HCT116 (cell line): ENCODE measurements at regions not wholly inside any gene's neighbourhood (a gene's known extent, or its start where the extent isn't known, plus 50 kb on each side); places are given as distances from the start of the nearest gene placed in this dataset.

ENCODE experiments used
- ATAC-seq: fragments of 200-7000 bp; cut with Tn5 transposase; 2 replicates; pipeline ENCODE4 v1.9.1; 2020; ENCODE audit warnings: mild to moderate bottlenecking, moderate library complexity
- BruUV-seq: library from RNA; stranded (reverse); fragments of 400-500 nt; replicated peaks from 2 replicates; lab custom pipeline; 2021; lab: Mats Ljungman, UMichigan
- CTCF ChIA-PET: fragments of 300-600 bp; sonication (Branson Sonifier 250); formaldehyde crosslinking; loops from one replicate; lab custom pipeline; 2021; ENCODE audit warnings: antibody characterized with exemption; lab: Charles Lee
- POLR2A ChIA-PET: fragments of 300-600, 350-600 bp; sonication (Branson Sonifier 250); formaldehyde crosslinking; loops from one replicate; lab custom pipeline; 2021; ENCODE audit warnings: antibody characterized with exemption; lab: Charles Lee
- RAD21 ChIA-PET, 2 experiments: fragments of 300-600 bp; sonication (Branson Sonifier 250); formaldehyde crosslinking; loops; one replicate each; lab custom pipeline; 2023; ENCODE audit warnings: low total read pairs in 2 of 2; ENCODE audit not compliant: uncharacterized antibody in 2 of 2, unreplicated experiment in 2 of 2, low non-redundant PET in 1 of 2; lab: Charles Lee
- DNase-seq: peaks from one replicate; pipeline ENCODE4 v3.0.0-alpha.2; 2010; ENCODE audit warnings: low read depth, low spot score
- H2AFZ ChIP-seq: fragments of 200-600 bp; shearing (Covaris generic), sonication (generic); 2 replicates; pipeline ENCODE4 v1.6.1; 2017; ENCODE audit warnings: low read depth, mixed run types, mixed read lengths, antibody characterized with exemption, low read length; ENCODE audit not compliant: poor library complexity, severe bottlenecking
- H3K27ac ChIP-seq: 2 replicates; pipeline ENCODE4 v1.5.1; 2012; ENCODE audit warnings: low read depth, low read length
- H3K27me3 ChIP-seq: fragments of 200-600 bp; sonication (generic); 2 replicates; pipeline ENCODE4 v1.6.1; 2016; ENCODE audit warnings: mixed run types, low read length, mixed read lengths; ENCODE audit not compliant: insufficient read depth
- H3K36me3 ChIP-seq, 2 experiments: fragments of 200-500 bp in 1 of 2; fragments of 200-600 bp in 1 of 2; sonication (Bioruptor generic) in 1 of 2; sonication (generic) in 1 of 2; 2 replicates each; pipeline versions ENCODE4 v1.5.1 to v1.6.1; 2014 to 2016; ENCODE audit warnings: low read length in 2 of 2, inconsistent platforms in 1 of 2, mixed read lengths in 1 of 2, mixed run types in 1 of 2; ENCODE audit not compliant: insufficient read depth in 2 of 2, control insufficient read depth in 1 of 2
- H3K4me1 ChIP-seq, 2 experiments: fragments of 200-600 bp in 1 of 2; sonication (generic) in 1 of 2; 2 replicates each; pipeline versions ENCODE4 v1.5.1 to v1.6.1; 2012 to 2017; ENCODE audit warnings: low read length in 2 of 2, inconsistent platforms in 1 of 2, mild to moderate bottlenecking in 1 of 2, mixed read lengths in 1 of 2, mixed run types in 1 of 2, moderate library complexity in 1 of 2; ENCODE audit not compliant: insufficient read depth in 2 of 2, control insufficient read depth in 1 of 2
- H3K4me2 ChIP-seq: fragments of 200-600 bp; sonication (generic); 2 replicates; pipeline ENCODE4 v1.6.1; 2017; ENCODE audit warnings: mixed run types, low read length, mixed read lengths
- H3K4me3 ChIP-seq, 2 experiments: fragments of 200-600 bp in 1 of 2; sonication (generic) in 1 of 2; replicated peaks in 1 of 2; 2 replicates each; pipeline ENCODE4 v1.5.1; 2011 to 2016; ENCODE audit warnings: low read length in 2 of 2, control low read depth in 1 of 2, low read depth in 1 of 2, mild to moderate bottlenecking in 1 of 2, mixed read lengths in 1 of 2, mixed run types in 1 of 2
- H3K79me2 ChIP-seq: fragments of 200-600 bp; sonication (generic); 2 replicates; pipeline ENCODE4 v1.6.1; 2017; ENCODE audit warnings: mild to moderate bottlenecking, mixed run types, low read length, moderate library complexity, mixed read lengths; ENCODE audit not compliant: insufficient read depth
- H3K9ac ChIP-seq: fragments of 200-600 bp; sonication (generic); 2 replicates; pipeline ENCODE4 v1.6.1; 2016; ENCODE audit warnings: low read length, mixed read lengths
- H3K9me2 ChIP-seq: fragments of 200-600 bp; sonication (generic), shearing (Covaris generic); 2 replicates; pipeline ENCODE4 v1.6.1; 2017; ENCODE audit warnings: mixed run types, mild to moderate bottlenecking, moderate library complexity; ENCODE audit not compliant: insufficient read depth
- H3K9me3 ChIP-seq, 2 experiments: fragments of 200-500 bp in 1 of 2; fragments of 200-600 bp in 1 of 2; sonication (Bioruptor generic) in 1 of 2; sonication (generic) in 1 of 2; 2 replicates each; pipeline ENCODE4 v1.6.1; 2014 to 2017; ENCODE audit warnings: low read length in 2 of 2, mixed read lengths in 2 of 2, inconsistent platforms in 1 of 2, low read depth in 1 of 2, mild to moderate bottlenecking in 1 of 2, mixed run types in 1 of 2, moderate library complexity in 1 of 2; ENCODE audit not compliant: control insufficient read depth in 1 of 2, insufficient read depth in 1 of 2
- H4K20me1 ChIP-seq: fragments of 200-600 bp; sonication (generic), shearing (Covaris generic); 2 replicates; pipeline ENCODE4 v1.6.1; 2017; ENCODE audit warnings: mixed run types, mild to moderate bottlenecking, moderate library complexity; ENCODE audit not compliant: insufficient read depth
- CBX3 ChIP-seq: IDR thresholded peaks from 2 replicates; pipeline ENCODE4 v1.6.1; 2012; ENCODE audit warnings: low read depth
- CEBPB ChIP-seq: IDR thresholded peaks from 2 replicates; pipeline ENCODE4 v1.6.1; 2012; ENCODE audit warnings: low read depth
- EGR1 ChIP-seq: IDR thresholded peaks from 2 replicates; pipeline ENCODE4 v1.6.1; 2012; ENCODE audit warnings: low read depth
- EZH2phosphoT487 ChIP-seq: fragments of 200-600 bp; IDR thresholded peaks from 2 replicates; pipeline ENCODE4 v1.6.1; 2018; ENCODE audit warnings: antibody characterized with exemption, borderline replicate concordance
- JUND ChIP-seq: IDR thresholded peaks from 2 replicates; pipeline ENCODE4 v1.6.1; 2012
- POLR2A ChIP-seq: IDR thresholded peaks from 2 replicates; pipeline ENCODE4 v1.7.0; 2011; ENCODE audit warnings: borderline replicate concordance; ENCODE audit not compliant: insufficient read depth, insufficient read length; ENCODE audit errors: extremely low read depth
- RAD21 ChIP-seq: IDR thresholded peaks from 2 replicates; pipeline ENCODE4 v1.6.1; 2012; ENCODE audit warnings: low read depth, mild to moderate bottlenecking
- SIN3A ChIP-seq: IDR thresholded peaks from 2 replicates; pipeline ENCODE4 v1.6.1; 2012; ENCODE audit warnings: low read depth
- SP1 ChIP-seq: IDR thresholded peaks from 2 replicates; pipeline ENCODE4 v1.6.1; 2012; ENCODE audit warnings: low read depth
- SRF ChIP-seq: IDR thresholded peaks from 2 replicates; pipeline ENCODE4 v1.6.1; 2012; ENCODE audit warnings: low read depth
- TCF7L2 ChIP-seq: IDR thresholded peaks from 2 replicates; pipeline ENCODE4 v1.7.0; 2011; ENCODE audit warnings: borderline replicate concordance, inconsistent platforms; ENCODE audit not compliant: insufficient read depth, insufficient read length; ENCODE audit errors: extremely low read depth
- YY1 ChIP-seq: IDR thresholded peaks from 2 replicates; pipeline ENCODE4 v1.6.1; 2011; ENCODE audit warnings: low read length, low read depth, moderate library complexity, mild to moderate bottlenecking; ENCODE audit not compliant: insufficient replicate concordance; ENCODE audit errors: extremely low read depth
- ZNF274 ChIP-seq: fragments of 200-500 bp; sonication (Bioruptor generic); IDR thresholded peaks from 2 replicates; pipeline ENCODE4 v1.6.1; 2014; ENCODE audit warnings: mild to moderate bottlenecking, low read depth, low read length, inconsistent platforms
- intact Hi-C: fragments of 100-400 bp; cut with micrococcal nuclease; formaldehyde crosslinking; loops from 2 replicates; pipeline ENCODE4 v1.10.0; 2022
- TF ChIP-seq, protein P1 (sequence below): IDR thresholded peaks from 2 replicates; pipeline ENCODE4 v1.6.1; 2011; ENCODE audit warnings: mild to moderate bottlenecking, low read length, moderate library complexity; ENCODE audit not compliant: insufficient replicate concordance; ENCODE audit errors: extremely low read depth
- TF ChIP-seq, protein P2 (sequence below): IDR thresholded peaks from 2 replicates; pipeline ENCODE4 v1.6.1; 2012

DNA sequence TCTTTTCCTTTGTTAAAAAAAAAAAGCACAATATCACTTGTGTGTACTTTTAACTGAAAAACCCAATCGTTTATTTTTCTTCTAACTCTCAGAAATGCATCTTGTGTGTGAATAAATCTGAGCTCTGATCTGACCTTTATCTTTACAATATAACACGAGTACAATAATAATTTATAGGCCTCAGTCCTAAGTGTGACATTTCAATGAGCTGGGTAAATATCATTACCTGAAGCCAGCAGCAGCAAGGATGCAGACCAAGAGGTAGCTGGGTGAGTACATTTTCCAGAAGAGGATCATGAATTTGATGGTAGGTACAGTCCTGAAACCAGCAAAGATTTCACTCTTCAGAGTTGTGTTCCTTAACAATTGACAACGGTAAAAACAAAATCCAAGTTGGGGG is 264.0 kb upstream of the KIF2A start:
- no peak overlapping the region for H3K9ac ChIP-seq
- intact Hi-C loops: no loop called here
- no peaks in the 10 kb centered on the region for H3K9me2 ChIP-seq
- ChIA-PET CTCF (no interaction called here), RAD21 (no interaction called here), POLR2A (no interaction called here)
- peaks cover 82% of the 10 kb centered on the region for H3K27me3 ChIP-seq
- no peak overlapping the region for H3K4me3 ChIP-seq
- no TSS peak for BruUV-seq
- H3K9me3 ChIP-seq: no peaks in the 10 kb centered on the region
- no peak for DNase-seq
- H4K20me1 ChIP-seq: no peaks in the 10 kb centered on the region
- H3K4me2 ChIP-seq: no peak overlapping the region
- H2AFZ ChIP-seq: no peak overlapping the region
- H3K27ac ChIP-seq: no peak overlapping the region
- TF ChIP-seq CEBPB (no peak), RAD21 (no peak), POLR2A (no peak), EGR1 (no peak)
- no peaks in the 10 kb centered on the region for H3K4me1 ChIP-seq
- ATAC-seq: no peak
- H3K36me3 ChIP-seq: no peaks in the 10 kb centered on the region
- no peaks in the 10 kb centered on the region for H3K79me2 ChIP-seq

DNA sequence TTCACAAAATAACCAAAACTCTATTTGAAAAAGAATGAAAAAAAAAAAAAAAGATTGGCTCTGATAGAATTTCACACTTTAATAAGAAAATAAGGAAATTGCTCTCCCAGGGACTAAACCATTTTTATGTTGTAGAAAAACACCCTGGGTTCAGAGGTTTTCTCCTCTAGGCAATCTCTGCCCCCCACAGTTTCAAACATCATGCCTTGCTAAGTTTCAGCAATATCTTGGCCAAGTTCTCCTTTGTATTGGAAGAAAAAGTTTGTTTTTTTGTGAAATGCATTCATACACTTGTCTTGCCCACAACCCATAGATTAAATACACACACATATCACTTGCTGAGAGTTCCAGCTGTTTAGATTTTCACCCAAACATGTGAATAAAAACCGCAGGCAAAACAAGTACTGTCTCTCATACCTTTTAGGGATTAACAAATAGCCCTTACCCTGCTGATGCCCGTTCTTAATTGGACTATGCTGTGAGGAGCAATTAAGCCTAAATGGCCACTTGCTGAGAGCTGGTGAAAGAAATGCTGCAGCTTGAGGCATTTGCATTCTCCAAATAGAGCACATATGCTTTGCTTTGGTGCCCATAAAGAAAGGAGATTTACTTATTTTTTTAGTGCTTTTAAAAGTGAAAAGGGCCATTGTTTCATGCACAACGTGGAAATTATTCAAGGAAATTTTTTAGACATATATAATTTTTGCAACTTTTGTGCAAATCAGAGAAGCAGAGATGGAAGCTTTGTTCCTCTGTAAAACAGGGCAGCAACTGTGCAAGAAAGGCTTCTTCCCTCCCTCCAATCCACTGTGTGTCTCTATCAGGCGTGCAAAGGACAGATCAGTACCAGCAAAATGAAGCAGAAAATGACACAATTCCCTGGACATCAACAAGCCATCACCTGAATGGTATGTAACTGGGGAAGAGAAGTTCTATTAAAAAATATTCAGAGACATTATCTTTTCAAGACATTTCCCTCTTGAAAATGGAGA is 262.4 kb upstream of the KIF2A start:
- Histone ChIP-seq H3K27ac (no peak overlapping the region), H3K36me3 (no peaks in the 10 kb centered on the region), H3K9ac (no peak overlapping the region), H3K4me1 (no peaks in the 10 kb centered on the region), H3K79me2 (no peaks in the 10 kb centered on the region), H3K27me3 (peaks cover 82% of the 10 kb centered on the region), H3K4me3 (no peak overlapping the region), H2AFZ (no peak overlapping the region), H3K4me2 (no peak overlapping the region), H3K9me2 (no peaks in the 10 kb centered on the region), H4K20me1 (no peaks in the 10 kb centered on the region), H3K9me3 (no peaks in the 10 kb centered on the region)
- RAD21 ChIA-PET: no interaction called here
- no peak for ATAC-seq
- intact Hi-C loops: no loop called here
- TF ChIP-seq CEBPB (no peak), ZNF274 (no peak), SRF (no peak), TCF7L2 (no peak), YY1 (no peak), SP1 (no peak), JUND (no peak), EZH2phosphoT487 (no peak), RAD21 (no peak), POLR2A (no peak), SIN3A (no peak), CBX3 (no peak)
- TF ChIP-seq, protein P1, sequence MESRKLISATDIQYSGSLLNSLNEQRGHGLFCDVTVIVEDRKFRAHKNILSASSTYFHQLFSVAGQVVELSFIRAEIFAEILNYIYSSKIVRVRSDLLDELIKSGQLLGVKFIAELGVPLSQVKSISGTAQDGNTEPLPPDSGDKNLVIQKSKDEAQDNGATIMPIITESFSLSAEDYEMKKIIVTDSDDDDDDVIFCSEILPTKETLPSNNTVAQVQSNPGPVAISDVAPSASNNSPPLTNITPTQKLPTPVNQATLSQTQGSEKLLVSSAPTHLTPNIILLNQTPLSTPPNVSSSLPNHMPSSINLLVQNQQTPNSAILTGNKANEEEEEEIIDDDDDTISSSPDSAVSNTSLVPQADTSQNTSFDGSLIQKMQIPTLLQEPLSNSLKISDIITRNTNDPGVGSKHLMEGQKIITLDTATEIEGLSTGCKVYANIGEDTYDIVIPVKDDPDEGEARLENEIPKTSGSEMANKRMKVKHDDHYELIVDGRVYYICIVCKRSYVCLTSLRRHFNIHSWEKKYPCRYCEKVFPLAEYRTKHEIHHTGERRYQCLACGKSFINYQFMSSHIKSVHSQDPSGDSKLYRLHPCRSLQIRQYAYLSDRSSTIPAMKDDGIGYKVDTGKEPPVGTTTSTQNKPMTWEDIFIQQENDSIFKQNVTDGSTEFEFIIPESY: no peak
- TF ChIP-seq, protein P2, sequence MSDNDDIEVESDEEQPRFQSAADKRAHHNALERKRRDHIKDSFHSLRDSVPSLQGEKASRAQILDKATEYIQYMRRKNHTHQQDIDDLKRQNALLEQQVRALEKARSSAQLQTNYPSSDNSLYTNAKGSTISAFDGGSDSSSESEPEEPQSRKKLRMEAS: no peak
- CTCF ChIA-PET: no interaction called here
- no peak for DNase-seq
- POLR2A ChIA-PET: no interaction called here
- BruUV-seq: no TSS peak
